Breast epithelium (tissue), 3 donors: ENCODE measurements at regions not wholly inside any gene's neighbourhood (a gene's known extent, or its start where the extent isn't known, plus 50 kb on each side); places are given as distances from the start of the nearest gene placed in this dataset.

Experiments
- POLR2A ChIP-seq: fragments of 450-650 bp; IDR thresholded peaks from one replicate; pipeline ENCODE4 v1.6.1; 2016; ENCODE audit warnings: antibody characterized with exemption, mild to moderate bottlenecking, moderate library complexity
- POLR2AphosphoS5 ChIP-seq, 3 donors: sonication (generic); formaldehyde crosslinking; IDR thresholded peaks; one replicate each; pipeline ENCODE4 v1.6.1; 2017; ENCODE audit warnings: antibody characterized with exemption in 3 of 3
- TF ChIP-seq, protein P1 (sequence below), 3 donors: fragments of 450-650 bp; IDR thresholded peaks; one replicate each; pipeline ENCODE4 v1.5.1; 2016 to 2017; ENCODE audit warnings: antibody characterized with exemption in 3 of 3, mild to moderate bottlenecking in 3 of 3, moderate library complexity in 3 of 3

- TF ChIP-seq, protein P1, sequence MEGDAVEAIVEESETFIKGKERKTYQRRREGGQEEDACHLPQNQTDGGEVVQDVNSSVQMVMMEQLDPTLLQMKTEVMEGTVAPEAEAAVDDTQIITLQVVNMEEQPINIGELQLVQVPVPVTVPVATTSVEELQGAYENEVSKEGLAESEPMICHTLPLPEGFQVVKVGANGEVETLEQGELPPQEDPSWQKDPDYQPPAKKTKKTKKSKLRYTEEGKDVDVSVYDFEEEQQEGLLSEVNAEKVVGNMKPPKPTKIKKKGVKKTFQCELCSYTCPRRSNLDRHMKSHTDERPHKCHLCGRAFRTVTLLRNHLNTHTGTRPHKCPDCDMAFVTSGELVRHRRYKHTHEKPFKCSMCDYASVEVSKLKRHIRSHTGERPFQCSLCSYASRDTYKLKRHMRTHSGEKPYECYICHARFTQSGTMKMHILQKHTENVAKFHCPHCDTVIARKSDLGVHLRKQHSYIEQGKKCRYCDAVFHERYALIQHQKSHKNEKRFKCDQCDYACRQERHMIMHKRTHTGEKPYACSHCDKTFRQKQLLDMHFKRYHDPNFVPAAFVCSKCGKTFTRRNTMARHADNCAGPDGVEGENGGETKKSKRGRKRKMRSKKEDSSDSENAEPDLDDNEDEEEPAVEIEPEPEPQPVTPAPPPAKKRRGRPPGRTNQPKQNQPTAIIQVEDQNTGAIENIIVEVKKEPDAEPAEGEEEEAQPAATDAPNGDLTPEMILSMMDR (IDR thresholded peaks at IDR 0.05): no peak
- TF ChIP-seq POLR2AphosphoS5 (IDR thresholded peaks at IDR 0.05) (no peak), POLR2A (no peak)
These were observed 884.0 kb upstream of the ACO1 start for GRCh38 chr9:31500422-31500821.
